HG03575 (cell line): ENCODE measurements at regions not wholly inside any gene's neighbourhood (a gene's known extent, or its start where the extent isn't known, plus 50 kb on each side); places are given as distances from the start of the nearest gene placed in this dataset.
"Not testable (repeated sequence)": the region's sequence is repeated elsewhere in the genome, so short reads cannot be mapped to it uniquely, and the experiment has no call there.

Experiments
- ATAC-seq: cut with Tn5 transposase; IDR thresholded peaks from one replicate; pipeline ENCODE4 v1.9.1; 2021; ENCODE audit not compliant: unreplicated experiment, insufficient number of reproducible peaks, low FRiP score; ENCODE audit errors: extremely low read depth

- not testable (repeated sequence) for ATAC-seq
These were observed 101.1 kb upstream of the LOC128125822 start for GRCh38 chr6:63471145-63471544.

- ATAC-seq = no peak
These were observed 100.6 kb upstream of the LOC128125822 start for GRCh38 chr6:63471654-63472053.

- no peak for ATAC-seq
These were observed 96.6 kb upstream of the LOC128125822 start for GRCh38 chr6:63475707-63476106.

- ATAC-seq = no peak
These were observed 96.0 kb upstream of the LOC128125822 start for GRCh38 chr6:63476302-63476701.

GRCh38 chr6:63477422-63478040 lies 94.7 kb upstream of the LOC128125822 start:
- ATAC-seq = no peak

GRCh38 chr6:63478734-63479133 lies 93.5 kb upstream of the LOC128125822 start:
- no peak for ATAC-seq

GRCh38 chr6:63486196-63486595 lies 86.1 kb upstream of the LOC128125822 start:
- no peak for ATAC-seq

- no peak for ATAC-seq
These were observed 85.0 kb upstream of the LOC128125822 start for GRCh38 chr6:63487103-63487813.

GRCh38 chr6:63491119-63491518 lies 81.2 kb upstream of the LOC128125822 start:
- no peak for ATAC-seq

GRCh38 chr6:63492476-63492875 lies 79.8 kb upstream of the LOC128125822 start:
- ATAC-seq = no peak

- ATAC-seq = no peak
These were observed 78.7 kb upstream of the LOC128125822 start for GRCh38 chr6:63493557-63493956.

GRCh38 chr6:63496361-63496804 lies 75.9 kb upstream of the LOC128125822 start:
- ATAC-seq = no peak

- ATAC-seq = no peak
These were observed 70.1 kb upstream of the LOC128125822 start for GRCh38 chr6:63502156-63502555.

- ATAC-seq = no peak
These were observed 69.1 kb upstream of the LOC128125822 start for GRCh38 chr6:63503199-63503598.

- peak; percentile 100 for ATAC-seq
These were observed 67.4 kb upstream of the LOC128125822 start for GRCh38 chr6:63504777-63505384.

GRCh38 chr6:63507096-63507495 lies 65.2 kb upstream of the LOC128125822 start:
- no peak for ATAC-seq

- no peak for ATAC-seq
These were observed 62.5 kb upstream of the LOC128125822 start for GRCh38 chr6:63509652-63510352.

- ATAC-seq = no peak
These were observed 62.0 kb upstream of the LOC128125822 start for GRCh38 chr6:63510353-63510686.

- no peak for ATAC-seq
These were observed 61.4 kb upstream of the LOC128125822 start for GRCh38 chr6:63510849-63511248.
